Liver (tissue), 8 donors: ENCODE measurements at regions not wholly inside any gene's neighbourhood (a gene's known extent, or its start where the extent isn't known, plus 50 kb on each side); places are given as distances from the start of the nearest gene placed in this dataset.

Experiments used
- DNase-seq: peaks from one replicate; pipeline ENCODE4 v3.0.0-alpha.2; 2017; ENCODE audit warnings: low spot score
- H3K27ac ChIP-seq, 2 donors: one replicate each; pipeline ENCODE4 v1.7.0; 2013; ENCODE audit warnings: inconsistent platforms in 2 of 2, low read length in 2 of 2, control low read depth in 1 of 2, low read depth in 1 of 2, mild to moderate bottlenecking in 1 of 2
- H3K27me3 ChIP-seq, 4 donors: one replicate each; pipeline versions ENCODE4 v1.6.1 to v1.7.0; 2013; ENCODE audit warnings: low read length in 3 of 4, inconsistent platforms in 1 of 4, mild to moderate bottlenecking in 1 of 4, moderate library complexity in 1 of 4; ENCODE audit not compliant: control insufficient read depth in 4 of 4, insufficient read depth in 4 of 4
- H3K36me3 ChIP-seq, 4 donors: one replicate each; pipeline versions ENCODE4 v1.6.1 to v1.7.0; 2013; ENCODE audit warnings: low read length in 3 of 4, mild to moderate bottlenecking in 3 of 4, low read depth in 1 of 4, moderate library complexity in 1 of 4; ENCODE audit not compliant: control insufficient read depth in 4 of 4, insufficient read depth in 3 of 4
- H3K4me1 ChIP-seq, 4 donors: one replicate each; pipeline versions ENCODE4 v1.6.1 to v1.7.0; 2013; ENCODE audit warnings: low read length in 3 of 4, mild to moderate bottlenecking in 3 of 4, moderate library complexity in 1 of 4; ENCODE audit not compliant: control insufficient read depth in 4 of 4, insufficient read depth in 4 of 4
- H3K4me3 ChIP-seq, 3 donors: one replicate each; pipeline versions ENCODE4 v1.6.1 to v1.7.0; 2013; ENCODE audit warnings: low read length in 3 of 3, control low read depth in 1 of 3, low read depth in 1 of 3, mild to moderate bottlenecking in 1 of 3
- H3K9ac ChIP-seq, 2 donors: one replicate each; pipeline ENCODE4 v1.7.0; 2013; ENCODE audit warnings: low read length in 2 of 2, mild to moderate bottlenecking in 2 of 2, moderate library complexity in 2 of 2, control low read depth in 1 of 2, low read depth in 1 of 2
- H3K9me3 ChIP-seq, 4 donors: one replicate each; pipeline versions ENCODE4 v1.6.1 to v1.7.0; 2013; ENCODE audit warnings: low read length in 3 of 4; ENCODE audit not compliant: control insufficient read depth in 4 of 4
- ATF3 ChIP-seq: IDR thresholded peaks from 2 replicates; pipeline ENCODE4 v1.6.1; 2016; ENCODE audit warnings: antibody characterized with exemption
- CTCF ChIP-seq: fragments of 150-350 bp; IDR thresholded peaks from 2 replicates; pipeline ENCODE4 v1.5.1; 2017; ENCODE audit warnings: improper control_type of control experiment, low read depth, low read length; ENCODE audit not compliant: missing input control
- EGR1 ChIP-seq, 2 donors: IDR thresholded peaks; 2 replicates each; pipeline ENCODE4 v1.6.1; 2016 to 2018; ENCODE audit warnings: antibody characterized with exemption in 2 of 2, low read depth in 2 of 2
- FOXA1 ChIP-seq: IDR thresholded peaks from 2 replicates; pipeline ENCODE4 v1.6.1; 2016; ENCODE audit warnings: antibody characterized with exemption
- FOXA2 ChIP-seq: IDR thresholded peaks from 2 replicates; pipeline ENCODE4 v1.6.1; 2016; ENCODE audit warnings: antibody characterized with exemption
- GABPA ChIP-seq, 2 donors: IDR thresholded peaks in 1 of 2; conservative IDR thresholded peaks in 1 of 2; 2 replicates each; pipeline ENCODE4 v1.6.1; 2016; ENCODE audit warnings: antibody characterized with exemption in 2 of 2, mild to moderate bottlenecking in 1 of 2, moderate library complexity in 1 of 2
- HNF4A ChIP-seq, 2 donors: conservative IDR thresholded peaks; 2 replicates each; pipeline ENCODE4 v1.6.1; 2016; ENCODE audit warnings: antibody characterized with exemption in 2 of 2, mild to moderate bottlenecking in 2 of 2
- HNF4G ChIP-seq: IDR thresholded peaks from 2 replicates; pipeline ENCODE4 v1.6.1; 2016; ENCODE audit warnings: antibody characterized with exemption
- JUND ChIP-seq, 2 donors: IDR thresholded peaks; 2 replicates each; pipeline ENCODE4 v1.6.1; 2016; ENCODE audit warnings: antibody characterized with exemption in 2 of 2
- MAX ChIP-seq: IDR thresholded peaks from 2 replicates; pipeline ENCODE4 v1.6.1; 2016; ENCODE audit warnings: antibody characterized with exemption
- NR2F2 ChIP-seq: IDR thresholded peaks from 2 replicates; pipeline ENCODE4 v1.6.1; 2016; ENCODE audit warnings: antibody characterized with exemption
- RAD21 ChIP-seq, 2 donors: IDR thresholded peaks; 2 replicates each; pipeline ENCODE4 v1.6.1; 2016; ENCODE audit warnings: antibody characterized with exemption in 2 of 2, mild to moderate bottlenecking in 2 of 2
- REST ChIP-seq: IDR thresholded peaks from 2 replicates; pipeline ENCODE4 v1.6.1; 2016; ENCODE audit warnings: antibody characterized with exemption, mild to moderate bottlenecking
- RXRA ChIP-seq, 2 donors: IDR thresholded peaks; 2 replicates each; pipeline ENCODE4 v1.6.1; 2017 to 2018; ENCODE audit warnings: antibody characterized with exemption in 2 of 2, mild to moderate bottlenecking in 1 of 2
- SP1 ChIP-seq: IDR thresholded peaks from 2 replicates; pipeline ENCODE4 v1.6.1; 2018; ENCODE audit warnings: antibody characterized with exemption, mild to moderate bottlenecking
- TAF1 ChIP-seq: conservative IDR thresholded peaks from 2 replicates; pipeline ENCODE4 v1.6.1; 2016; ENCODE audit warnings: antibody characterized with exemption, mild to moderate bottlenecking
- YY1 ChIP-seq: IDR thresholded peaks from 2 replicates; pipeline ENCODE4 v1.6.1; 2016; ENCODE audit warnings: antibody characterized with exemption, mild to moderate bottlenecking
- ZBTB33 ChIP-seq: IDR thresholded peaks from 2 replicates; pipeline ENCODE4 v1.6.1; 2016; ENCODE audit warnings: antibody characterized with exemption
- WGBS: extraction: QIAGEN DNeasy Blood & Tissue Kit; methylation state at CpG from one replicate; pipeline ENCODE4 v1.1.7; 2013; 5-methylcytosine and 5-hydroxymethylcytosine counted together
- donor health status: healthy.
- donor health status: healthy.
- donor health status: healthy.
- donor health status: healthy.
- donor health status: healthy.

- Histone ChIP-seq H3K9ac (no peak overlapping the region), H3K4me1 (no peaks in the 10 kb centered on the region), H3K27me3 (no peaks in the 10 kb centered on the region), H3K9me3 (no peaks in the 10 kb centered on the region), H3K4me3 (no peak overlapping the region), H3K27ac (no peak overlapping the region), H3K36me3 (no peaks in the 10 kb centered on the region)
- TF ChIP-seq FOXA1 (no peak), EGR1 (IDR thresholded peaks at IDR 0.05; ENCODE audit: low read depth in 2 of 2) (no peak), REST (no peak)
- WGBS = 63% methylated on average over 5 of the region's 5 CpGs
- DNase-seq = no peak
Observed at GRCh38 chr16:20137194-20137593, 63.5 kb upstream of the GPR139 start.

- no peak overlapping the region for H3K4me3 ChIP-seq
- TF ChIP-seq REST (no peak), YY1 (no peak), SP1 (no peak), ZBTB33 (no peak), GABPA (IDR thresholded peaks at IDR 0.05 in 1 of 2, conservative IDR thresholded peaks at IDR 0.05 in 1 of 2) (no peak), EGR1 (IDR thresholded peaks at IDR 0.05; ENCODE audit: low read depth in 2 of 2) (no peak), HNF4G (no peak), RAD21 (IDR thresholded peaks at IDR 0.05) (no peak), FOXA1 (no peak), CTCF (no peak), FOXA2 (no peak), ATF3 (no peak), JUND (IDR thresholded peaks at IDR 0.05) (no peak), NR2F2 (no peak), TAF1 (no peak), MAX (no peak), RXRA (IDR thresholded peaks at IDR 0.05) (no peak), HNF4A (conservative IDR thresholded peaks at IDR 0.05) (no peak)
- H3K9ac ChIP-seq = no peak overlapping the region
- peaks cover 0 to 5% (median 0%) of the 10 kb centered on the region in 4 donors for H3K9me3 ChIP-seq
- DNase-seq = no peak
- 51% methylated on average over 2 of the region's 2 CpGs for WGBS
- no peaks in the 10 kb centered on the region for H3K27me3 ChIP-seq
- no peaks in the 10 kb centered on the region for H3K36me3 ChIP-seq
- H3K4me1 ChIP-seq = no peaks in the 10 kb centered on the region
- H3K27ac ChIP-seq = no peak overlapping the region
Observed at GRCh38 chr16:20136446-20136968, 62.8 kb upstream of the GPR139 start.
